PC-9 (cell line): ENCODE measurements at regions not wholly inside any gene's neighbourhood (a gene's known extent, or its start where the extent isn't known, plus 50 kb on each side); places are given as distances from the start of the nearest gene placed in this dataset.

ENCODE experiments used
- CTCF ChIP-seq: fragments of 200-600 bp; sonication (generic); conservative IDR thresholded peaks from 2 replicates; pipeline ENCODE4 v1.6.1; 2017; ENCODE audit warnings: mixed run types, antibody characterized with exemption, mild to moderate bottlenecking, moderate library complexity
- EZH2 ChIP-seq: fragments of 200-600 bp; sonication (generic); IDR thresholded peaks from 2 replicates; pipeline ENCODE4 v1.8.0; 2017; ENCODE audit warnings: antibody characterized with exemption, low read depth

- TF ChIP-seq CTCF (no peak), EZH2 (no peak)
These were observed 524.1 kb downstream of the TBC1D22A start for GRCh38 chr22:47286590-47286989.
